NCI-H510A treated with DMSO at 0.1 percent for 48 hours (cell line): ENCODE measurements at regions not wholly inside any gene's neighbourhood (a gene's known extent, or its start where the extent isn't known, plus 50 kb on each side); places are given as distances from the start of the nearest gene placed in this dataset.
"Not testable (repeated sequence)": the region's sequence is repeated elsewhere in the genome, so short reads cannot be mapped to it uniquely, and the experiment has no call there.

Experiments
- DNase-seq: peaks from one replicate; lab custom pipeline; 2025; lab: John Stamatoyannopoulos, UW

GRCh38 chr10:42367532-42368230 is 270.7 kb downstream of the ZNF33B start:
- peak; percentile 27 for DNase-seq

DNA sequence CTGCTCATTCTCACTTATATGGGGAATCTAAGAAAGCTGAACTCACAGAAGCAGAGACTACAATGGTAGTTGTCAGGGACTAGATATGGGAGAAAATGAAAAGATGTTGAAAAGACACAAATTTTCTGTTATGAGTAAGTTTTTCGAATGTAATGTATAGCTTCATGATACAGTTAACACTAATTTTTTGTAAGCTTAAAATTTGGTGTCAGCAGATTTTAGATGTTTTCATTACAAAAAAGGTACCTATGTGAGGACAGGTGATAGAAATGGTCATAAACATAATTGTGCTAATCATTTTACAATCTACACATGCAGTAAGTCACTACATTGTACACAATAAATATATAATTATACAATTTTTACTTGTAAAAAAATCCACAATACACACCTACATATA is 286.6 kb downstream of the ZNF33B start:
- no peak for DNase-seq

- DNase-seq: not testable (repeated sequence)
Observed at GRCh38 chr10:42336593-42337337, 301.6 kb downstream of the ZNF33B start.

DNA sequence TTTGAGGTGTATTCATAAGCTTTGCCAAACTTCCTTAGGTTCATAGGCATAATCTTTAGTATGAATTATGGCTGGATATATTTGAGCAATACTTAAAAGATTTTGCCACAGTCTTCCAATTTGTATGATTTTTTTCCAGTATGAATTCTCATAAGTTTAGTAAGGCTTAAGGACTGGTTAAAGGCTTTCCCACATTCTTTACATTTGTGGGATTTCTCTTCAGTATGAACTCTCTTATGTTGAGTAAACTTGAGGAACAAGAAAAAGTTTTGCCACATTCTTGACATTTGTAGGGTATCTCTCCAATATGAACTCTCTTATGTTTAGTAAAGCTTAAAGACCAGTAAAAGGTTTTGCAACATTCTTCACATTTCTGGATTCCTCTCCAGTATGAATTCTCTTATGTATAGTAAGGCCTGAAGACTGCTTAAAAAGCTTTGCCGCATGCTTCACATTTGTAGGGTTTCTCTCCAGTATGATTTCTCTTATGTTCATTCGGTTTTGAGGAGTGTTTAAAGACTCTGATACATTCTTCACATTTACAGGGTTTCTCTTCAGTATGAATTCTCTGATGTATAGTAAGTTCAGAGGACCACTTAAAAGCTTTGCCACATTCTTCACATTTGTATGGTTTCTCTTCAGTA is 302.6 kb downstream of the ZNF33B start:
- not testable (repeated sequence) for DNase-seq

DNA sequence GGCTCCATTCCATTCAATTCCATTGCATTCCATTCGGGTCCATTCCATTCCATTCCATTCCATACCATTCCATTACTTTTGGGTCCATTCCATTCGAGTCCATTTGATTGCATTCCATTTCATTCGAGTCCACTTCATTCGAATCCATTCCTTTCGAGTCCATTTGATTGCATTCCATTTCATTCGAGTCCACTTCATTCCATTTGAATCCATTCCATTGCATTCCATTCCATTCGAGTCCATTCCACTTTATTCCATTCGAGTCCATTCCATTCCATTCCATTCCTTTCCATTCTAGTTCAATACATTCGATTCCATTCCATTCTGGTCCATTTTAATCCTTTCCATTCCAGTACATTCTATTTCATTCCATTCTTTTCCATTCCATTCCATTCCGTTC is 334.0 kb downstream of the ZNF33B start:
- DNase-seq: no peak

- DNase-seq: not testable (repeated sequence)
Observed at GRCh38 chr10:42281896-42282295, 356.5 kb downstream of the ZNF33B start.

GRCh38 chr10:42269788-42270187 is 368.6 kb downstream of the ZNF33B start:
- DNase-seq: not testable (repeated sequence)

DNA sequence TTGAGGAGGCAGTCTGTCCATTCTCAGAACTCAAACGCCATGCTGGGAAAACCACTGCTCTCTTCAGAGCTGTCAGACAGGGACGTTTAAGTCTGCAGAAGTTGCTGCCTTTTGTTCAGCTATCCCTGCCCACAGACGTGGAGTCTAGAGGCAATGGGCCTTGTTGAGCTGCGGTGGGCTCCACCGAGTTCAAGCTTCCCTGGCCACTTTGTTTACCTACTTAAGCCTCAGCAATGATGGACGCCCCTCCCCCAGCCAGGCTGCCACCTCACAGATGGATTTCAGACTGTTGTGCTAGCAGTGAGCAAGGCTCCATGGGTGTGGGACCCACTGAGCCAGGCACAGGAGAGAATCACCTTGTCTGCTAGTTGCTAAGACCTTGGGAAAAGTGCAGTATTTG is 375.1 kb downstream of the ZNF33B start:
- not testable (repeated sequence) for DNase-seq

- DNase-seq: not testable (repeated sequence)
Observed at GRCh38 chr10:42243002-42243401, 395.4 kb downstream of the ZNF33B start.

- no peak for DNase-seq
Observed at GRCh38 chr10:42242135-42242805, 396.1 kb downstream of the ZNF33B start.

DNA sequence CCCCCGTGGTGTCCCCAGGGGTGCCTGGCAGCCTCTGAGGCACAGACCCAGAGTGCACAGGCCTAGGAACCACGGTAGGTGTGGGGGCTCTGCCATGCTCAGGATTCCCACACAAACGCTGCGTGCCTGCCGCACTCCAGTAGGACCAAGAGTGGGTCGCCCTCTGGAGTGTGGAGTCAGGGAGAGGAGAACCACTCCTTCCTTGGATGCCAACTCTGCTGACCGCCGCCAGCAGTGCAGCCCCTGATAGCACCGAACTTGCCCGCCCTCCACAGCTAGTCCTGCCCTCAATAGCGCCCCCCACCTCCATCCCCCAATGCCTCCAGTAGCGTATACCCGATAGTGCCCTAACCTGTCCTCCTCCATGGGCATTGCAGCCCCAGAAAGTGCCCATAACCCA is 402.0 kb downstream of the ZNF33B start:
- DNase-seq: not testable (repeated sequence)

GRCh38 chr10:42235736-42236135 is 402.6 kb downstream of the ZNF33B start:
- DNase-seq: not testable (repeated sequence)

DNA sequence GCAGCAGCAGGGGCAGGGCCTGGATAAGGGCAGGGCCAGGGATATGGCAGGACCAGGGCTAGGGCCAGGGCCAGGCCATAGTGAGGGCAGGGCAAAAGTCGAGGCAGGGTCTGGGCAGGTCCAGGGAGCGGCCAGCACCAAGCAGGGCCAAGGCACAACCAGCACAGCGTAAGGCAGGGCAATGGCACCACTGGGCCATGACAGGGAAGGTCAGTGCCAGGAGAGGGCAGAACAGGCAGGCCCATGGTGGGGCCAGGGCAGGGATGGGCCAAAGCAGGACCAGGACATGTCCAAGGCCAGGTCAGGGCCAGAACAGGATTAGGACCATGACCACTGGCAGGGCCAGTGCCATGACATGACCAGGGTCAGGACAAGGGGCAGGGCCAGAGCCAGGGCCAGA is 403.1 kb downstream of the ZNF33B start:
- DNase-seq: not testable (repeated sequence)

- DNase-seq: not testable (repeated sequence)
Observed at GRCh38 chr10:42234506-42234905, 403.9 kb downstream of the ZNF33B start.

- DNase-seq: not testable (repeated sequence)
Observed at GRCh38 chr10:42233461-42234206, 404.7 kb downstream of the ZNF33B start.

- not testable (repeated sequence) for DNase-seq
Observed at GRCh38 chr10:42232955-42233354, 405.4 kb downstream of the ZNF33B start.

DNA sequence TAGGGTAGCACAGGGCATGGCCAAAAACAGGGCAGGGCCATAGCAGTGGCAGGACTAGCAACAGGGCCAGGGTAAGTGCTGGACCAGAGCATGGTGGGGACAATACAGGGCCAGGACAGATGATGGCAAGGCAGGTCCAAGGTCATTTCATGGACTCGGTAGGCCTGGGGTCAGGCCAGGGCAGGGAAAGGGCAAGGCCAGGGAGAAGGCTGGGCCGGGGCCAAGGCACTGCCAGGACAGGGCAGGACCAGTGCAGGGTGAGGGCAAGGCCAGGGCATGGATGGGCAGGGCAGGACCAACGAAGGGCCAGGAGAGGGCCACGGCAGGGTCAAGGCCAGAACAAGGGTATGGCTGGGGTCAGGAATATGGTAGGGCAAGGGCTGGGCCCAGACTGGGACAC is 407.6 kb downstream of the ZNF33B start:
- not testable (repeated sequence) for DNase-seq

DNA sequence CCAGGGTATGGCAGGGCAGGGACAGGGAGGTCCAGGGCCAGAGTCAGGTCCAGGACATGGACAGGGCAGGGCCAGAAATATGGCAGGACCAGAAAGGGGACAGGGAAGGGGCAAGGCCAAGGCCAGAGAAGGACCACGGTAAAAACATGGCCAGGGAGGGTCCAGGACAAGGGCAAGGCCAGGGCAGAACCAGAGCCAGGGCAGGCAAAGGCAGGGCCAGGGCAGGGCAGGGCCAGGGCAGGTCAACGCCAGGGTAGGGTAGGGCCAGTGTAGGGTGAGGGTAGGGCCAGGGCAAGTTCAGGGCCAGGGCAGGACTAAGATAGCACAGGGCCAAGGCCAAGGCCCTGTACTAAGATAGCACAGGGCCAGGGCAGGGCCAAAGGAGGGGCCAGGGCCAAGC is 408.3 kb downstream of the ZNF33B start:
- not testable (repeated sequence) for DNase-seq

DNA sequence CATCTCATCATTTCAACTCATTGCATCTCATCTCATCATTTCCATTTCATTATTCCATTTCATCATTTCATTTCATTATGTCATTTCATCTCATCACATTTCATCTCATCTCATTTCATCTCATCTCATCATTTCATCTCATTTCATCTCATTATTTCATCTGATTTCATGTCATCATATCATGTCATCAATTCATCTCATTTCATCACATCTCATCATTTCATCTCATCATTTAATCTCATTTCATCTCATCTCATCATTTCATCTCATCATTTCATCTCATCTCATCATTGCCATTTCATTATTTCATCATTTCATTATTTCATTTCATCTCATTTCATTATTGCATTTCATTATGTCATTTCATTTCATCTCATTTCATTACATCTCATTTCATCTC is 410.5 kb downstream of the ZNF33B start:
- not testable (repeated sequence) for DNase-seq

DNA sequence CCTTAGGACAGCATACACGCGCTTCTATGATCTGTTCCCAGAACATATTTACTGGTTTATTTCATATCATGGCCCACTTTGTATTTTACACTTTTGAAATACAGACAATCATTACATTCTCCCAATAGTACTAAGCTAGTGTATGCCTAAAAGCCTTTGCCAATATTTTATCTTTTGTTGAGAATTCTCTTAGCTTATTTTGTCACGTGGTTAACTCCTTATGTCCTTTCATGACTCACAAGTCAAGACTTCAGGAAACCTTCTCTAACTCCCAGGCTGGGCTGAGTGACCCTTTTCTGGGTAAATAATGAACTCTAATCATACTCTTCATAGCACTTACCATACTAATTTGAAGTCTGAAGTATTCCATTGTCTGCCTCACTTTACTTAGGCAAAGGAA is 444.8 kb downstream of the ZNF33B start:
- not testable (repeated sequence) for DNase-seq

DNA sequence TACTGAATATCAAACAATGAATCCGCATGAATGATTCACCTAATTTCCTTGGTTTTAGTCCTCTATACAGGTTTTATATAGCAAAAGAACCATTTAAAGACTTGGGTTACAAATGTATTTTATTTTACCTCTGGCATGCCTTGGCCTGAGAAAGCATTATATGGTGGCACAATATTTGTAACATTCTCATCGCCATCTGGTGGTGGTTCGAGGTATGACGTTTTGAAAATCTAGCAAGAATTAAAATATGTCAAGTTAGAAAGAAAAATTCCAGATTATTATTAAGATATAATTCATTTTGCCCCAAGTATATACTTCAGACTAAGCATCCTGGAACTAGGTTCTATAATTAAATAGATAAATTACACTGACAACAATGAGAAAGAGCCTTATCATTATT is 445.9 kb downstream of the ZNF33B start:
- not testable (repeated sequence) for DNase-seq
